Coronary artery (tissue), 2 donors: ENCODE measurements at regions not wholly inside any gene's neighbourhood (a gene's known extent, or its start where the extent isn't known, plus 50 kb on each side); places are given as distances from the start of the nearest gene placed in this dataset.

Experiments
- DNase-seq: peaks from one replicate; pipeline ENCODE4 v3.0.0-alpha.2; 2017; ENCODE audit warnings: low spot score
- H3K27ac ChIP-seq, 2 donors: fragments of 200-600 bp; sonication (generic); one replicate each; pipeline ENCODE4 v1.5.1; 2016 to 2019
- H3K4me3 ChIP-seq: fragments of 200-600 bp; sonication (generic); 2 replicates; pipeline ENCODE4 v1.5.1; 2016; ENCODE audit warnings: mild to moderate bottlenecking, moderate library complexity
- CTCF ChIP-seq: fragments of 200-600 bp; sonication (generic); IDR thresholded peaks from one replicate; pipeline ENCODE4 v1.5.1; 2019; ENCODE audit warnings: antibody characterized with exemption

- H3K27ac ChIP-seq = no peak overlapping the region
- TF ChIP-seq CTCF = no peak
- no peak overlapping the region for H3K4me3 ChIP-seq
- DNase-seq = no peak
Observed at GRCh38 chr17:79527306-79527705, 83.5 kb downstream of the RBFOX3 start.

GRCh38 chr17:79525793-79526677, 84.8 kb downstream of the RBFOX3 start:
- Histone ChIP-seq H3K4me3 (no peak overlapping the region), H3K27ac (no peak overlapping the region)
- no peak for DNase-seq
- no peak for TF ChIP-seq CTCF

- TF ChIP-seq CTCF = no peak
- H3K27ac ChIP-seq = no peak overlapping the region
- no peak for DNase-seq
- no peak overlapping the region for H3K4me3 ChIP-seq
Observed at GRCh38 chr17:79524213-79525187, 86.4 kb downstream of the RBFOX3 start.

- no peak for DNase-seq
- no peak overlapping the region for H3K4me3 ChIP-seq
- no peak overlapping the region for H3K27ac ChIP-seq
- no peak for TF ChIP-seq CTCF
Observed at GRCh38 chr17:79522414-79522813, 88.4 kb downstream of the RBFOX3 start.

- Histone ChIP-seq H3K27ac (no peak overlapping the region), H3K4me3 (no peak overlapping the region)
- no peak for TF ChIP-seq CTCF
- no peak for DNase-seq
Observed at GRCh38 chr17:79521225-79521624, 89.6 kb downstream of the RBFOX3 start.

GRCh38 chr17:79520167-79521165, 90.4 kb downstream of the RBFOX3 start:
- Histone ChIP-seq H3K27ac (no peak overlapping the region), H3K4me3 (no peak overlapping the region)
- DNase-seq = no peak
- no peak for TF ChIP-seq CTCF
